Liver (tissue), 8 donors: ENCODE measurements at regions not wholly inside any gene's neighbourhood (a gene's known extent, or its start where the extent isn't known, plus 50 kb on each side); places are given as distances from the start of the nearest gene placed in this dataset.

ENCODE experiments used
- DNase-seq: peaks from one replicate; pipeline ENCODE4 v3.0.0-alpha.2; 2017; ENCODE audit warnings: low spot score
- H3K27ac ChIP-seq, 2 donors: one replicate each; pipeline ENCODE4 v1.7.0; 2013; ENCODE audit warnings: inconsistent platforms in 2 of 2, low read length in 2 of 2, control low read depth in 1 of 2, low read depth in 1 of 2, mild to moderate bottlenecking in 1 of 2
- H3K27me3 ChIP-seq, 4 donors: one replicate each; pipeline versions ENCODE4 v1.6.1 to v1.7.0; 2013; ENCODE audit warnings: low read length in 3 of 4, inconsistent platforms in 1 of 4, mild to moderate bottlenecking in 1 of 4, moderate library complexity in 1 of 4; ENCODE audit not compliant: control insufficient read depth in 4 of 4, insufficient read depth in 4 of 4
- H3K36me3 ChIP-seq, 4 donors: one replicate each; pipeline versions ENCODE4 v1.6.1 to v1.7.0; 2013; ENCODE audit warnings: low read length in 3 of 4, mild to moderate bottlenecking in 3 of 4, low read depth in 1 of 4, moderate library complexity in 1 of 4; ENCODE audit not compliant: control insufficient read depth in 4 of 4, insufficient read depth in 3 of 4
- H3K4me1 ChIP-seq, 4 donors: one replicate each; pipeline versions ENCODE4 v1.6.1 to v1.7.0; 2013; ENCODE audit warnings: low read length in 3 of 4, mild to moderate bottlenecking in 3 of 4, moderate library complexity in 1 of 4; ENCODE audit not compliant: control insufficient read depth in 4 of 4, insufficient read depth in 4 of 4
- H3K4me3 ChIP-seq, 3 donors: one replicate each; pipeline versions ENCODE4 v1.6.1 to v1.7.0; 2013; ENCODE audit warnings: low read length in 3 of 3, control low read depth in 1 of 3, low read depth in 1 of 3, mild to moderate bottlenecking in 1 of 3
- H3K9ac ChIP-seq, 2 donors: one replicate each; pipeline ENCODE4 v1.7.0; 2013; ENCODE audit warnings: low read length in 2 of 2, mild to moderate bottlenecking in 2 of 2, moderate library complexity in 2 of 2, control low read depth in 1 of 2, low read depth in 1 of 2
- H3K9me3 ChIP-seq, 4 donors: one replicate each; pipeline versions ENCODE4 v1.6.1 to v1.7.0; 2013; ENCODE audit warnings: low read length in 3 of 4; ENCODE audit not compliant: control insufficient read depth in 4 of 4
- ATF3 ChIP-seq: IDR thresholded peaks from 2 replicates; pipeline ENCODE4 v1.6.1; 2016; ENCODE audit warnings: antibody characterized with exemption
- CTCF ChIP-seq: fragments of 150-350 bp; IDR thresholded peaks from 2 replicates; pipeline ENCODE4 v1.5.1; 2017; ENCODE audit warnings: improper control_type of control experiment, low read depth, low read length; ENCODE audit not compliant: missing input control
- EGR1 ChIP-seq, 2 donors: IDR thresholded peaks; 2 replicates each; pipeline ENCODE4 v1.6.1; 2016 to 2018; ENCODE audit warnings: antibody characterized with exemption in 2 of 2, low read depth in 2 of 2
- FOXA1 ChIP-seq: IDR thresholded peaks from 2 replicates; pipeline ENCODE4 v1.6.1; 2016; ENCODE audit warnings: antibody characterized with exemption
- FOXA2 ChIP-seq: IDR thresholded peaks from 2 replicates; pipeline ENCODE4 v1.6.1; 2016; ENCODE audit warnings: antibody characterized with exemption
- GABPA ChIP-seq, 2 donors: IDR thresholded peaks in 1 of 2; conservative IDR thresholded peaks in 1 of 2; 2 replicates each; pipeline ENCODE4 v1.6.1; 2016; ENCODE audit warnings: antibody characterized with exemption in 2 of 2, mild to moderate bottlenecking in 1 of 2, moderate library complexity in 1 of 2
- HNF4A ChIP-seq, 2 donors: conservative IDR thresholded peaks; 2 replicates each; pipeline ENCODE4 v1.6.1; 2016; ENCODE audit warnings: antibody characterized with exemption in 2 of 2, mild to moderate bottlenecking in 2 of 2
- HNF4G ChIP-seq: IDR thresholded peaks from 2 replicates; pipeline ENCODE4 v1.6.1; 2016; ENCODE audit warnings: antibody characterized with exemption
- JUND ChIP-seq, 2 donors: IDR thresholded peaks; 2 replicates each; pipeline ENCODE4 v1.6.1; 2016; ENCODE audit warnings: antibody characterized with exemption in 2 of 2
- NR2F2 ChIP-seq: IDR thresholded peaks from 2 replicates; pipeline ENCODE4 v1.6.1; 2016; ENCODE audit warnings: antibody characterized with exemption
- RAD21 ChIP-seq, 2 donors: IDR thresholded peaks; 2 replicates each; pipeline ENCODE4 v1.6.1; 2016; ENCODE audit warnings: antibody characterized with exemption in 2 of 2, mild to moderate bottlenecking in 2 of 2
- RXRA ChIP-seq, 2 donors: IDR thresholded peaks; 2 replicates each; pipeline ENCODE4 v1.6.1; 2017 to 2018; ENCODE audit warnings: antibody characterized with exemption in 2 of 2, mild to moderate bottlenecking in 1 of 2
- SP1 ChIP-seq: IDR thresholded peaks from 2 replicates; pipeline ENCODE4 v1.6.1; 2018; ENCODE audit warnings: antibody characterized with exemption, mild to moderate bottlenecking
- TAF1 ChIP-seq: conservative IDR thresholded peaks from 2 replicates; pipeline ENCODE4 v1.6.1; 2016; ENCODE audit warnings: antibody characterized with exemption, mild to moderate bottlenecking
- YY1 ChIP-seq: IDR thresholded peaks from 2 replicates; pipeline ENCODE4 v1.6.1; 2016; ENCODE audit warnings: antibody characterized with exemption, mild to moderate bottlenecking
- ZBTB33 ChIP-seq: IDR thresholded peaks from 2 replicates; pipeline ENCODE4 v1.6.1; 2016; ENCODE audit warnings: antibody characterized with exemption
- WGBS: extraction: QIAGEN DNeasy Blood & Tissue Kit; methylation state at CpG from one replicate; pipeline ENCODE4 v1.1.7; 2013; 5-methylcytosine and 5-hydroxymethylcytosine counted together
- TF ChIP-seq, protein P1 (sequence below): IDR thresholded peaks from 2 replicates; pipeline ENCODE4 v1.6.1; 2016; ENCODE audit warnings: antibody characterized with exemption
- TF ChIP-seq, protein P2 (sequence below): IDR thresholded peaks from 2 replicates; pipeline ENCODE4 v1.6.1; 2016; ENCODE audit warnings: antibody characterized with exemption, mild to moderate bottlenecking
- donor health status: healthy.
- donor health status: healthy.
- donor health status: healthy.
- donor health status: healthy.
- donor health status: healthy.

- Histone ChIP-seq H3K9me3 (no peaks in the 10 kb centered on the region), H3K4me3 (no peak overlapping the region), H3K36me3 (no peaks in the 10 kb centered on the region), H3K4me1 (peaks cover 0 to 3% (median 0%) of the 10 kb centered on the region in 4 donors), H3K27ac (no peak overlapping the region), H3K27me3 (no peaks in the 10 kb centered on the region), H3K9ac (no peak overlapping the region)
- DNase-seq, result no peak
- no peak for TF ChIP-seq ATF3
- no peak for TF ChIP-seq RXRA (IDR thresholded peaks at IDR 0.05)
- TF ChIP-seq NR2F2, result no peak
- no peak for TF ChIP-seq SP1
- no peak for TF ChIP-seq HNF4A (conservative IDR thresholded peaks at IDR 0.05)
- 60% methylated on average over 1 of the region's 1 CpG for WGBS
These were observed 265.5 kb upstream of the NCKAP5 start for GRCh38 chr2:133833746-133834145.

- no peak overlapping the region for H3K27ac ChIP-seq
- no peak for DNase-seq
- H3K9ac ChIP-seq, result no peak overlapping the region
- peaks cover 0 to 3% (median 0%) of the 10 kb centered on the region in 4 donors for H3K4me1 ChIP-seq
- no peaks in the 10 kb centered on the region for H3K27me3 ChIP-seq
- no peaks in the 10 kb centered on the region for H3K9me3 ChIP-seq
- H3K4me3 ChIP-seq, result no peak overlapping the region
- H3K36me3 ChIP-seq, result no peaks in the 10 kb centered on the region
- TF ChIP-seq HNF4A (conservative IDR thresholded peaks at IDR 0.05), result no peak
- TF ChIP-seq ATF3, result no peak
- no peak for TF ChIP-seq ZBTB33
- TF ChIP-seq TAF1, result no peak
- no peak for TF ChIP-seq FOXA2
- TF ChIP-seq NR2F2, result no peak
- TF ChIP-seq, protein P1, sequence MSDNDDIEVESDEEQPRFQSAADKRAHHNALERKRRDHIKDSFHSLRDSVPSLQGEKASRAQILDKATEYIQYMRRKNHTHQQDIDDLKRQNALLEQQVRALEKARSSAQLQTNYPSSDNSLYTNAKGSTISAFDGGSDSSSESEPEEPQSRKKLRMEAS, result no peak
- no peak for TF ChIP-seq FOXA1
- TF ChIP-seq RXRA (IDR thresholded peaks at IDR 0.05), result no peak
- no peak for TF ChIP-seq EGR1 (IDR thresholded peaks at IDR 0.05; ENCODE audit: low read depth in 2 of 2)
- no peak for TF ChIP-seq CTCF
- no peak for TF ChIP-seq JUND (IDR thresholded peaks at IDR 0.05)
- TF ChIP-seq HNF4G, result no peak
- TF ChIP-seq YY1, result no peak
- TF ChIP-seq SP1, result no peak
- TF ChIP-seq RAD21 (IDR thresholded peaks at IDR 0.05), result no peak
- no peak for TF ChIP-seq GABPA (IDR thresholded peaks at IDR 0.05 in 1 of 2, conservative IDR thresholded peaks at IDR 0.05 in 1 of 2)
- TF ChIP-seq, protein P2, sequence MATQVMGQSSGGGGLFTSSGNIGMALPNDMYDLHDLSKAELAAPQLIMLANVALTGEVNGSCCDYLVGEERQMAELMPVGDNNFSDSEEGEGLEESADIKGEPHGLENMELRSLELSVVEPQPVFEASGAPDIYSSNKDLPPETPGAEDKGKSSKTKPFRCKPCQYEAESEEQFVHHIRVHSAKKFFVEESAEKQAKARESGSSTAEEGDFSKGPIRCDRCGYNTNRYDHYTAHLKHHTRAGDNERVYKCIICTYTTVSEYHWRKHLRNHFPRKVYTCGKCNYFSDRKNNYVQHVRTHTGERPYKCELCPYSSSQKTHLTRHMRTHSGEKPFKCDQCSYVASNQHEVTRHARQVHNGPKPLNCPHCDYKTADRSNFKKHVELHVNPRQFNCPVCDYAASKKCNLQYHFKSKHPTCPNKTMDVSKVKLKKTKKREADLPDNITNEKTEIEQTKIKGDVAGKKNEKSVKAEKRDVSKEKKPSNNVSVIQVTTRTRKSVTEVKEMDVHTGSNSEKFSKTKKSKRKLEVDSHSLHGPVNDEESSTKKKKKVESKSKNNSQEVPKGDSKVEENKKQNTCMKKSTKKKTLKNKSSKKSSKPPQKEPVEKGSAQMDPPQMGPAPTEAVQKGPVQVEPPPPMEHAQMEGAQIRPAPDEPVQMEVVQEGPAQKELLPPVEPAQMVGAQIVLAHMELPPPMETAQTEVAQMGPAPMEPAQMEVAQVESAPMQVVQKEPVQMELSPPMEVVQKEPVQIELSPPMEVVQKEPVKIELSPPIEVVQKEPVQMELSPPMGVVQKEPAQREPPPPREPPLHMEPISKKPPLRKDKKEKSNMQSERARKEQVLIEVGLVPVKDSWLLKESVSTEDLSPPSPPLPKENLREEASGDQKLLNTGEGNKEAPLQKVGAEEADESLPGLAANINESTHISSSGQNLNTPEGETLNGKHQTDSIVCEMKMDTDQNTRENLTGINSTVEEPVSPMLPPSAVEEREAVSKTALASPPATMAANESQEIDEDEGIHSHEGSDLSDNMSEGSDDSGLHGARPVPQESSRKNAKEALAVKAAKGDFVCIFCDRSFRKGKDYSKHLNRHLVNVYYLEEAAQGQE, result no peak
- WGBS, result 67% methylated on average over 2 of the region's 2 CpGs
These were observed 267.8 kb upstream of the NCKAP5 start for GRCh38 chr2:133835821-133836619.
